ENCODE measurements at regions not wholly inside any gene's neighbourhood (a gene's known extent, or its start where the extent isn't known, plus 50 kb on each side); places are given as distances from the start of the nearest gene placed in this dataset.

DNA sequence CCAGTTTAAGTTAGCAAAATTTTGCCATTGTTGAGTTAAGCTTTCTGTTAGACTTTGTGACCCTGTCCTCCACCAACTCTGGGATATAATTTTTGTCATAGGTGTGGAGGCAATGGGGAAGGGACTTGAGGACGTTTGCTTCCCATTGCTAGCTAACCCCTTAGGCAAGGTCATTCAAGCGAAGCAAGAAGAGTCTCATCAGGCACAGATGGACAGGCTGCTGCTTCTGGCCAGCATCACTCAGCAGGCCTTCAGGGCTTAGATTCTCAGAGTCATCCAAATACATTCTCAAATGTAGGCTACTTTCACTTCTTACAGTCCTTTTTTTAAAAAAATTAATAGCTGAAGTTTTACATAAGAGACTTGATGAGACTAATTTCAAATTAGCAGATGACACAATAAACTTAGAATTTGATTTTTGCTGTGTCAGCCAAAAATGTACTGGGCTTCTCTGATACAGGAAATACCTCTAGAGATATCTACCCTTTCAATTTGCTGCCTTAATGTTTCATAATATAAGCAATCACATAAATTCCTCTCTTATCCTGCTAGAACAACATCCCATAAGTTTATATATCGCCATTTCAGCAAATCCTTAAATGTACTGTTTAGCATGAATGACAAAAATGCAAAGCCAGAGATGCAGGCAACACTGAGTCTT lies 875.2 kb downstream of the FLRT2 start:
- TF ChIP-seq POLR2A (IDR thresholded peaks at IDR 0.05), result no peak
- TF ChIP-seq, protein P1, sequence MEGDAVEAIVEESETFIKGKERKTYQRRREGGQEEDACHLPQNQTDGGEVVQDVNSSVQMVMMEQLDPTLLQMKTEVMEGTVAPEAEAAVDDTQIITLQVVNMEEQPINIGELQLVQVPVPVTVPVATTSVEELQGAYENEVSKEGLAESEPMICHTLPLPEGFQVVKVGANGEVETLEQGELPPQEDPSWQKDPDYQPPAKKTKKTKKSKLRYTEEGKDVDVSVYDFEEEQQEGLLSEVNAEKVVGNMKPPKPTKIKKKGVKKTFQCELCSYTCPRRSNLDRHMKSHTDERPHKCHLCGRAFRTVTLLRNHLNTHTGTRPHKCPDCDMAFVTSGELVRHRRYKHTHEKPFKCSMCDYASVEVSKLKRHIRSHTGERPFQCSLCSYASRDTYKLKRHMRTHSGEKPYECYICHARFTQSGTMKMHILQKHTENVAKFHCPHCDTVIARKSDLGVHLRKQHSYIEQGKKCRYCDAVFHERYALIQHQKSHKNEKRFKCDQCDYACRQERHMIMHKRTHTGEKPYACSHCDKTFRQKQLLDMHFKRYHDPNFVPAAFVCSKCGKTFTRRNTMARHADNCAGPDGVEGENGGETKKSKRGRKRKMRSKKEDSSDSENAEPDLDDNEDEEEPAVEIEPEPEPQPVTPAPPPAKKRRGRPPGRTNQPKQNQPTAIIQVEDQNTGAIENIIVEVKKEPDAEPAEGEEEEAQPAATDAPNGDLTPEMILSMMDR (IDR thresholded peaks at IDR 0.05), result no peak

Measured in breast epithelium (tissue), 3 donors.